GM12874 (cell line): ENCODE measurements at regions not wholly inside any gene's neighbourhood (a gene's known extent, or its start where the extent isn't known, plus 50 kb on each side); places are given as distances from the start of the nearest gene placed in this dataset.

Experiments
- TF ChIP-seq, protein P1 (sequence below): IDR thresholded peaks from 2 replicates; pipeline ENCODE4 v1.5.1; 2011; ENCODE audit warnings: low read depth, mild to moderate bottlenecking, control low read depth, low read length, moderate library complexity; ENCODE audit not compliant: insufficient read depth

- TF ChIP-seq, protein P1, sequence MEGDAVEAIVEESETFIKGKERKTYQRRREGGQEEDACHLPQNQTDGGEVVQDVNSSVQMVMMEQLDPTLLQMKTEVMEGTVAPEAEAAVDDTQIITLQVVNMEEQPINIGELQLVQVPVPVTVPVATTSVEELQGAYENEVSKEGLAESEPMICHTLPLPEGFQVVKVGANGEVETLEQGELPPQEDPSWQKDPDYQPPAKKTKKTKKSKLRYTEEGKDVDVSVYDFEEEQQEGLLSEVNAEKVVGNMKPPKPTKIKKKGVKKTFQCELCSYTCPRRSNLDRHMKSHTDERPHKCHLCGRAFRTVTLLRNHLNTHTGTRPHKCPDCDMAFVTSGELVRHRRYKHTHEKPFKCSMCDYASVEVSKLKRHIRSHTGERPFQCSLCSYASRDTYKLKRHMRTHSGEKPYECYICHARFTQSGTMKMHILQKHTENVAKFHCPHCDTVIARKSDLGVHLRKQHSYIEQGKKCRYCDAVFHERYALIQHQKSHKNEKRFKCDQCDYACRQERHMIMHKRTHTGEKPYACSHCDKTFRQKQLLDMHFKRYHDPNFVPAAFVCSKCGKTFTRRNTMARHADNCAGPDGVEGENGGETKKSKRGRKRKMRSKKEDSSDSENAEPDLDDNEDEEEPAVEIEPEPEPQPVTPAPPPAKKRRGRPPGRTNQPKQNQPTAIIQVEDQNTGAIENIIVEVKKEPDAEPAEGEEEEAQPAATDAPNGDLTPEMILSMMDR, result no peak
Observed at GRCh38 chr15:47493357-47494247, 223.7 kb upstream of the SEMA6D start.

- TF ChIP-seq, protein P1, result no peak
Observed at GRCh38 chr15:47496343-47497185, 220.7 kb upstream of the SEMA6D start.

DNA sequence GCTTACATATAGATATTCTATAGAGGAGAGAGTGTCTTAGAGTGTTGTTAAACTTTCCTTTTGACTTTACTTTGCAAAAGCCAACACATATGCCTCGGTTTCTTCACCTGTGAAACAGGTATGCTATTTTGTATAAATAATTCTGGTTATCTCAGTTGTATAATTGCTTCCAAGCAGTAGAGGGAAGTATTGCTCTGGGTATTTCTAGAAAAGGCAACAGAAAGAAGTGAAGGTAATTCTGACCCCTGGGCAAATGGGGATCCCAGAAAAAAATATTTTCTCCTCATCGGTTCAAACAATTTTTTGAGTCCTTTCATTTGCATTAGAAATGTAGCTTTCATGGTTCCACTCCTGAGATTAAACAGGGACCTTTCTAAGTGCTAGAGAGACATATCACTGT, 216.5 kb upstream of the SEMA6D start:
- TF ChIP-seq, protein P1, result no peak

GRCh38 chr15:47502041-47502440, 215.3 kb upstream of the SEMA6D start:
- TF ChIP-seq, protein P1, result no peak

DNA sequence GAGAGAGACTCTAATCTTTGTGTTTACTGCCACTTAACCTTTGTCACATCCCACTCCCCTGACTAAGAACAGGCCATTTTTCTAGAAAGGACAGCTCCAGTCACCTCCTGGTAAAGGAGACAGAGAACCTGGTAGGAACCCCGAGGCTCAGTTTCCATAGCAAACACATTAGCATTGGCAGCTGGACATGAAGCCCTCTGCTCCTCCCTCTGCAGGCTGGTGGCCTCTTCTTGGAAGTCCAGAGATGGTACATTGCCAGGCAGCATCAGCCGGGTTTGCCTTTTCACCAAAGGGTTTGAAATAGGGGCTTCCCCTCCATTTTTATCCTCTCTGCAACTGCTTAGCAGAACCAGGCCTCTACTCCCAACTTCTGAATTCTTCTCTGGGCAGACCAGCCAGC, 213.4 kb upstream of the SEMA6D start:
- TF ChIP-seq, protein P1, result no peak

DNA sequence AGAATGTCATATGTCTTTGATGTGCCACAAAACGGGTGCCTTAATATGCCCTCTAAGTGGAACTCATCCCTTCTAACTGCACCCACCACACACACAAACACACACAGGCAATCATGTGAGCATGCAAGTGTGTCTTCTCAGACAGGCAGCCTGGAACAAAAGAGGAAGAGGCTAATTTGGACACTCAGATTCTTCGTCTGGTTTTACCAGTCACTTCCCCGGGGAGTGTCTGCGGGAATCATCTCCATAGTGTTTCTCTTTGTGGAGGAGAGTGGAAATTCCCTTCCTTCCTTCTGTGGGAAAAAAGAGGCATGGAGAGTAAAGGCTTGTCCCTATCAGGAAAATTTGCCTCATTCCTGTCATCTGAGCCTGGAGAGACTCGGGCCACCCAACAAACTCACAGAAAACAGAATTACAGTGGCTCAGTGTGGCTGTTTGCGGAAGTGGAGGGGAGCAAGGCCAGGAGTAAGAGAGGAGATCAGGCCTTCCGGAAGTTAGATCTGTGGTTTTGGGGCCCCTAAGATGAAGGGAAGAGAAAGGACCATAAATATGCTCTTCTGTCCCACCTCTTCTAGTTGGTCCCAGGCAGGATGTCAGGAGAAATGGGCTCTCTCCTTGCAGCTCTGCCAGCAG, 212.6 kb upstream of the SEMA6D start:
- TF ChIP-seq, protein P1, result no peak

DNA sequence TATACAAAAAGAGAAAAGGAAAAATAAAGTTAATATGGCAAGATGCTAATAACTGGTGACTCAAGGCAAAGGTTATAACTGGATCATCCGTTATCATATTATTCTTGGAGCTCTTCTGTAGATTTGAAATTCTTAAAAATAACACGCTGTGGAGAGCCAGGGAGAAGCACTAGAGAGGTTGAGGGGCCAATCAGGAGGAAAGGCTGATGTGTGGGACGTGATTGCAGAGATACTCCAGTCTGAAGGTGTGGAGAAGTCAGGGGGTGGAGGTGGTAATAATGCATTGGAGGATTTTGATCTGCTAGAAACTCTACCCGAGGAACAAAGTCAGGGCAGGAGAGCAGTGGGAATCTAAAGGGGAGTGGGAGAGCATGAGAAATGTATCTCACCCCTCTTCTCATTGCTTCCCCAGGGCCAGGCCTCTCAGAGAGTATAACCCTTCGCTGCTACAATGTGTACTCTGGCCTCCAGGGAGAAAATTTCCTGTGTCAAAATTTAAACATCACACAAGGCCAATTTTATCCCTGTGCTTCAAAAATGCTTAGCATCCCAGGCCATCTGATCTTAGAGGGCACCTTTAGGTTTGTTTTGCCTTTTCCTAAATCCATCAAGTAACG, 211.5 kb upstream of the SEMA6D start:
- TF ChIP-seq, protein P1, result no peak
